GM12878 (cell line): ENCODE measurements at regions not wholly inside any gene's neighbourhood (a gene's known extent, or its start where the extent isn't known, plus 50 kb on each side); places are given as distances from the start of the nearest gene placed in this dataset.

ENCODE experiments used
- ATAC-seq: fragments of 200-7000 bp; cut with Tn5 transposase; 3 replicates; pipeline ENCODE4 v1.9.1; 2020; ENCODE audit warnings: mild to moderate bottlenecking, moderate library complexity
- BruUV-seq: library from RNA; stranded (reverse); fragments of 400-500 nt; replicated peaks from 2 replicates; lab custom pipeline; 2021; lab: Mats Ljungman, UMichigan
- CTCF ChIA-PET: fragments of 300-600 bp; sonication (Branson Sonifier 250); formaldehyde crosslinking; extraction: SDS; loops from one replicate; lab custom pipeline; 2021; ENCODE audit warnings: inconsistent platforms; lab: Yijun Ruan, JAX
- POLR2A ChIA-PET: fragments of 350-600 bp; formaldehyde crosslinking; extraction: SDS; loops from one replicate; lab custom pipeline; 2021; ENCODE audit warnings: inconsistent platforms; lab: Charles Lee
- RAD21 ChIA-PET: fragments of 300-600 bp; sonication (Branson Sonifier 250); formaldehyde crosslinking; loops from one replicate; lab custom pipeline; 2023; ENCODE audit warnings: antibody characterized with exemption; ENCODE audit not compliant: unreplicated experiment; lab: Charles Lee
- SMC1A ChIA-PET: fragments of 300-600 bp; sonication (Branson Sonifier 250); formaldehyde crosslinking; loops from one replicate; lab custom pipeline; 2023; ENCODE audit not compliant: unreplicated experiment, uncharacterized antibody; lab: Charles Lee
- DNase-seq: peaks from one replicate; pipeline ENCODE4 v3.0.0-alpha.2; 2011; ENCODE audit warnings: low read depth, low spot score
- FAIRE-seq: peaks from 3 replicates; lab custom pipeline; 2011; peaks lifted over from hg19 to GRCh38; lab: Jason Lieb, UNC
- H2AFZ ChIP-seq: 2 replicates; pipeline ENCODE4 v1.6.0; 2011; ENCODE audit warnings: low read depth, low read length, control low read depth; ENCODE audit not compliant: control insufficient read depth
- H3K27ac ChIP-seq: 2 replicates; pipeline ENCODE4 v1.5.1; 2011; ENCODE audit warnings: control low read depth; ENCODE audit not compliant: control insufficient read depth, insufficient read depth
- H3K27me3 ChIP-seq, 2 experiments: replicated peaks in 1 of 2; 2 replicates each; pipeline versions ENCODE4 v1.6.0 to v1.6.1; 2011; ENCODE audit warnings: low read length in 1 of 2; ENCODE audit not compliant: control insufficient read depth in 2 of 2, insufficient read depth in 2 of 2
- H3K36me3 ChIP-seq, 2 experiments: 2 replicates each; pipeline ENCODE4 v1.5.1; 2011; ENCODE audit warnings: low read length in 1 of 2; ENCODE audit not compliant: control insufficient read depth in 2 of 2, insufficient read depth in 2 of 2
- H3K4me1 ChIP-seq: 2 replicates; pipeline ENCODE4 v1.6.1; 2011; ENCODE audit warnings: mild to moderate bottlenecking, low read length, moderate library complexity, mixed read lengths; ENCODE audit not compliant: control insufficient read depth, insufficient read depth
- H3K4me2 ChIP-seq: 2 replicates; pipeline ENCODE4 v1.6.0; 2011; ENCODE audit warnings: control low read depth; ENCODE audit not compliant: control insufficient read depth, insufficient read depth
- H3K4me3 ChIP-seq: fragments of 200-600 bp; sonication (generic); 2 replicates; pipeline ENCODE4 v1.5.1; 2016
- H3K79me2 ChIP-seq: 2 replicates; pipeline ENCODE4 v1.6.0; 2011; ENCODE audit warnings: low read length; ENCODE audit not compliant: control insufficient read depth, insufficient read depth
- H3K9ac ChIP-seq: 2 replicates; pipeline ENCODE4 v1.8.0; 2011; ENCODE audit warnings: low read length, control low read depth, mixed read lengths; ENCODE audit not compliant: control insufficient read depth, insufficient read depth
- H3K9me3 ChIP-seq: replicated peaks from 3 replicates; pipeline ENCODE4 v1.5.1; 2011; ENCODE audit warnings: mild to moderate bottlenecking, low read length; ENCODE audit not compliant: control insufficient read depth, insufficient read depth
- H4K20me1 ChIP-seq: 2 replicates; pipeline ENCODE4 v1.6.0; 2011; ENCODE audit not compliant: control insufficient read depth, insufficient read depth
- CREB1 ChIP-seq: IDR thresholded peaks from 2 replicates; pipeline ENCODE4 v1.6.1; 2012; ENCODE audit warnings: low read depth, mild to moderate bottlenecking, inconsistent platforms
- ESRRA ChIP-seq: IDR thresholded peaks from 2 replicates; pipeline ENCODE4 v1.6.1; 2012; ENCODE audit warnings: mild to moderate bottlenecking, low read length, improper control_type of control experiment
- ETV6 ChIP-seq, 2 experiments: fragments of 450-650 bp in 1 of 2; IDR thresholded peaks in 1 of 2; conservative IDR thresholded peaks in 1 of 2; 2 replicates each; pipeline ENCODE4 v1.6.1; 2014; ENCODE audit warnings: antibody characterized with exemption in 1 of 2, borderline replicate concordance in 1 of 2, low read depth in 1 of 2, mild to moderate bottlenecking in 1 of 2, moderate library complexity in 1 of 2
- GATAD2B ChIP-seq: fragments of 450-650 bp; conservative IDR thresholded peaks from 2 replicates; pipeline ENCODE4 v1.6.1; 2017; ENCODE audit warnings: low read depth, mild to moderate bottlenecking, moderate library complexity
- HCFC1 ChIP-seq: fragments of 150-350 bp; IDR thresholded peaks from 2 replicates; pipeline ENCODE4 v1.6.1; 2014; ENCODE audit warnings: low read length
- KAT2A ChIP-seq: conservative IDR thresholded peaks from 2 replicates; pipeline ENCODE4 v1.6.1; 2011; ENCODE audit warnings: low read depth, low read length; ENCODE audit not compliant: control insufficient read depth
- PAX8 ChIP-seq: fragments of 450-650 bp; IDR thresholded peaks from 2 replicates; pipeline ENCODE4 v1.6.1; 2017; ENCODE audit warnings: mild to moderate bottlenecking, moderate library complexity
- PBX3 ChIP-seq: IDR thresholded peaks from 2 replicates; pipeline ENCODE4 v1.6.1; 2011; ENCODE audit warnings: mild to moderate bottlenecking, low read depth, low read length, moderate library complexity; ENCODE audit not compliant: insufficient replicate concordance
- RELA ChIP-seq: fragments of 450-650 bp; IDR thresholded peaks from 2 replicates; pipeline ENCODE4 v1.8.0; 2014; ENCODE audit warnings: borderline replicate concordance; ENCODE audit not compliant: partially characterized antibody
- RELB ChIP-seq: fragments of 450-650 bp; IDR thresholded peaks from 2 replicates; pipeline ENCODE4 v1.6.1; 2017; ENCODE audit warnings: low read depth, mild to moderate bottlenecking, moderate library complexity
- SIN3A ChIP-seq: IDR thresholded peaks from 2 replicates; pipeline ENCODE4 v1.6.1; 2012; ENCODE audit warnings: low read depth, low read length, improper control_type of control experiment
- YY1 ChIP-seq: IDR thresholded peaks from 2 replicates; pipeline ENCODE4 v1.6.1; 2011; ENCODE audit warnings: low read depth, mild to moderate bottlenecking, low read length
- WGBS: methylation state at CpG from one replicate; pipeline ENCODE4 v1.1.6; 2016; ENCODE audit warnings: low lambda C conversion rate; ENCODE audit not compliant: insufficient replicate concordance, insufficient coverage; ENCODE audit errors: missing lambda C conversion rate; 5-methylcytosine and 5-hydroxymethylcytosine counted together
- in situ Hi-C: fragments of 300-500 bp; cut with MboI; formaldehyde crosslinking; loops from 9 replicates; pipeline ENCODE4 v1.14.3; 2018; ENCODE audit warnings: mixed read lengths
- intact Hi-C: fragments of 100-400 bp; cut with micrococcal nuclease; formaldehyde crosslinking; loops from one replicate; pipeline ENCODE4 v1.14.2; 2022; ENCODE audit not compliant: unreplicated experiment
- TF ChIP-seq, protein P1 (sequence below): IDR thresholded peaks from 2 replicates; pipeline ENCODE4 v1.6.1; 2012; ENCODE audit warnings: low read length, inconsistent platforms
- TF ChIP-seq, protein P2 (sequence below): fragments of 450-650 bp; IDR thresholded peaks from 2 replicates; pipeline ENCODE4 v1.6.1; 2016; ENCODE audit warnings: mild to moderate bottlenecking
- TF ChIP-seq, protein P3 (sequence below): fragments of 450-650 bp; IDR thresholded peaks from 2 replicates; pipeline ENCODE4 v1.6.1; 2017; ENCODE audit warnings: mild to moderate bottlenecking, moderate library complexity

GRCh38 chr10:100662067-100662466 lies 83.3 kb upstream of the PAX2 start:
- FAIRE-seq (no peak), DNase-seq (no peak), ATAC-seq (no peak)
- 31% methylated on average over 7 of the region's 7 CpGs for WGBS
- ChIA-PET POLR2A (no interaction called here), SMC1A (no interaction called here), RAD21 (no interaction called here), CTCF (no interaction called here)
- no peak overlapping the region for H3K27ac ChIP-seq
- in situ Hi-C loops = no loop called here
- H3K4me2 ChIP-seq = no peak overlapping the region
- no peak overlapping the region for H3K9ac ChIP-seq
- H4K20me1 ChIP-seq = no peaks in the 10 kb centered on the region
- H3K4me1 ChIP-seq = no peaks in the 10 kb centered on the region
- H3K79me2 ChIP-seq = no peaks in the 10 kb centered on the region
- H2AFZ ChIP-seq = no peak overlapping the region
- intact Hi-C loops = no loop called here
- H3K9me3 ChIP-seq = no peaks in the 10 kb centered on the region
- no peaks in the 10 kb centered on the region for H3K36me3 ChIP-seq
- TF ChIP-seq CREB1 (no peak), ETV6 (conservative IDR thresholded peaks at IDR 0.05 in 1 of 2, IDR thresholded peaks at IDR 0.05 in 1 of 2; ENCODE audit: borderline replicate concordance in 1 of 2, low read depth in 1 of 2) (no peak), HCFC1 (no peak), RELA (no peak), ESRRA (no peak), PBX3 (no peak), GATAD2B (no peak), YY1 (no peak), SIN3A (no peak), PAX8 (no peak), KAT2A (no peak), RELB (no peak)
- TF ChIP-seq, protein P1, sequence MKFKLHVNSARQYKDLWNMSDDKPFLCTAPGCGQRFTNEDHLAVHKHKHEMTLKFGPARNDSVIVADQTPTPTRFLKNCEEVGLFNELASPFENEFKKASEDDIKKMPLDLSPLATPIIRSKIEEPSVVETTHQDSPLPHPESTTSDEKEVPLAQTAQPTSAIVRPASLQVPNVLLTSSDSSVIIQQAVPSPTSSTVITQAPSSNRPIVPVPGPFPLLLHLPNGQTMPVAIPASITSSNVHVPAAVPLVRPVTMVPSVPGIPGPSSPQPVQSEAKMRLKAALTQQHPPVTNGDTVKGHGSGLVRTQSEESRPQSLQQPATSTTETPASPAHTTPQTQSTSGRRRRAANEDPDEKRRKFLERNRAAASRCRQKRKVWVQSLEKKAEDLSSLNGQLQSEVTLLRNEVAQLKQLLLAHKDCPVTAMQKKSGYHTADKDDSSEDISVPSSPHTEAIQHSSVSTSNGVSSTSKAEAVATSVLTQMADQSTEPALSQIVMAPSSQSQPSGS = no peak
- TF ChIP-seq, protein P2, sequence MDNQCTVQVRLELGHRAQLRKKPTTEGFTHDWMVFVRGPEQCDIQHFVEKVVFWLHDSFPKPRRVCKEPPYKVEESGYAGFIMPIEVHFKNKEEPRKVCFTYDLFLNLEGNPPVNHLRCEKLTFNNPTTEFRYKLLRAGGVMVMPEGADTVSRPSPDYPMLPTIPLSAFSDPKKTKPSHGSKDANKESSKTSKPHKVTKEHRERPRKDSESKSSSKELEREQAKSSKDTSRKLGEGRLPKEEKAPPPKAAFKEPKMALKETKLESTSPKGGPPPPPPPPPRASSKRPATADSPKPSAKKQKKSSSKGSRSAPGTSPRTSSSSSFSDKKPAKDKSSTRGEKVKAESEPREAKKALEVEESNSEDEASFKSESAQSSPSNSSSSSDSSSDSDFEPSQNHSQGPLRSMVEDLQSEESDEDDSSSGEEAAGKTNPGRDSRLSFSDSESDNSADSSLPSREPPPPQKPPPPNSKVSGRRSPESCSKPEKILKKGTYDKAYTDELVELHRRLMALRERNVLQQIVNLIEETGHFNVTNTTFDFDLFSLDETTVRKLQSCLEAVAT = no peak
- TF ChIP-seq, protein P3, sequence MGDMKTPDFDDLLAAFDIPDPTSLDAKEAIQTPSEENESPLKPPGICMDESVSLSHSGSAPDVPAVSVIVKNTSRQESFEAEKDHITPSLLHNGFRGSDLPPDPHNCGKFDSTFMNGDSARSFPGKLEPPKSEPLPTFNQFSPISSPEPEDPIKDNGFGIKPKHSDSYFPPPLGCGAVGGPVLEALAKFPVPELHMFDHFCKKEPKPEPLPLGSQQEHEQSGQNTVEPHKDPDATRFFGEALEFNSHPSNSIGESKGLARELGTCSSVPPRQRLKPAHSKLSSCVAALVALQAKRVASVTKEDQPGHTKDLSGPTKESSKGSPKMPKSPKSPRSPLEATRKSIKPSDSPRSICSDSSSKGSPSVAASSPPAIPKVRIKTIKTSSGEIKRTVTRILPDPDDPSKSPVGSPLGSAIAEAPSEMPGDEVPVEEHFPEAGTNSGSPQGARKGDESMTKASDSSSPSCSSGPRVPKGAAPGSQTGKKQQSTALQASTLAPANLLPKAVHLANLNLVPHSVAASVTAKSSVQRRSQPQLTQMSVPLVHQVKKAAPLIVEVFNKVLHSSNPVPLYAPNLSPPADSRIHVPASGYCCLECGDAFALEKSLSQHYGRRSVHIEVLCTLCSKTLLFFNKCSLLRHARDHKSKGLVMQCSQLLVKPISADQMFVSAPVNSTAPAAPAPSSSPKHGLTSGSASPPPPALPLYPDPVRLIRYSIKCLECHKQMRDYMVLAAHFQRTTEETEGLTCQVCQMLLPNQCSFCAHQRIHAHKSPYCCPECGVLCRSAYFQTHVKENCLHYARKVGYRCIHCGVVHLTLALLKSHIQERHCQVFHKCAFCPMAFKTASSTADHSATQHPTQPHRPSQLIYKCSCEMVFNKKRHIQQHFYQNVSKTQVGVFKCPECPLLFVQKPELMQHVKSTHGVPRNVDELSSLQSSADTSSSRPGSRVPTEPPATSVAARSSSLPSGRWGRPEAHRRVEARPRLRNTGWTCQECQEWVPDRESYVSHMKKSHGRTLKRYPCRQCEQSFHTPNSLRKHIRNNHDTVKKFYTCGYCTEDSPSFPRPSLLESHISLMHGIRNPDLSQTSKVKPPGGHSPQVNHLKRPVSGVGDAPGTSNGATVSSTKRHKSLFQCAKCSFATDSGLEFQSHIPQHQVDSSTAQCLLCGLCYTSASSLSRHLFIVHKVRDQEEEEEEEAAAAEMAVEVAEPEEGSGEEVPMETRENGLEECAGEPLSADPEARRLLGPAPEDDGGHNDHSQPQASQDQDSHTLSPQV = no peak
- H3K4me3 ChIP-seq = no peak overlapping the region
- BruUV-seq = no TSS peak
- H3K27me3 ChIP-seq = peaks cover 9 to 13% of the 10 kb centered on the region in 2 experiments; a peak in 3 of 4 replicates
